ENCODE measurements at regions not wholly inside any gene's neighbourhood (a gene's known extent, or its start where the extent isn't known, plus 50 kb on each side); places are given as distances from the start of the nearest gene placed in this dataset.
"Not testable (repeated sequence)": the region's sequence is repeated elsewhere in the genome, so short reads cannot be mapped to it uniquely, and the experiment has no call there.

DNA sequence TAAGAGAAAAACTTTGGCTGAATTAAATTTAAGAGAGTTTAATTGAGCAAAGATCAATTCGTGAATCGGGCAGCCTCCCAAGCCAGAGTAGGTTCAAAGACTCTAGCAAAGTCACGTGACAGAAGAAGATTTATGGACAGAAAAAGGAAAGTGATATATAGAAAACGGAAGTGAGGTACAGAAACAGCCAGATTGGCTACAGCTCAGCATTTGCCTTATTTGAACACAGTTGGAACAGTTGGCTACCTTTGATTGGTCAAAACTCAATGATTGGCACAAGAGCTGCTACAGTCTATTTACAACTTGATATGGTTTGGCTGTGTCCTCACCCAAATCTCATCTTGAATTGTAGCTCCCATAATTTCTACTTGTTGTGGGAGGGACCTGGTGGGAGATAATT lies 102.6 kb downstream of the PLG start:
- H3K4me1 ChIP-seq (ENCODE audit: control insufficient read depth in 5 of 5, insufficient read depth in 5 of 5, low read length in 5 of 5), result no peaks in the 10 kb centered on the region
- no peak overlapping the region for H3K27ac ChIP-seq (ENCODE audit: low read depth, low read length)
- no peak overlapping the region for H3K4me3 ChIP-seq (ENCODE audit: low read depth in 1 of 5, low read length in 5 of 5)
- no peaks in the 10 kb centered on the region for H3K36me3 ChIP-seq (ENCODE audit: control insufficient read depth in 5 of 5, insufficient read depth in 5 of 5, low read length in 5 of 5)
- no peaks in the 10 kb centered on the region for H3K27me3 ChIP-seq (ENCODE audit: control insufficient read depth in 5 of 5, insufficient read depth in 4 of 5, low read length in 5 of 5)
- H3K9ac ChIP-seq (ENCODE audit: low read length in 5 of 5), result no peak overlapping the region
- no peaks in the 10 kb centered on the region for H3K9me3 ChIP-seq (ENCODE audit: control insufficient read depth in 5 of 5, low read length in 5 of 5)

DNA sequence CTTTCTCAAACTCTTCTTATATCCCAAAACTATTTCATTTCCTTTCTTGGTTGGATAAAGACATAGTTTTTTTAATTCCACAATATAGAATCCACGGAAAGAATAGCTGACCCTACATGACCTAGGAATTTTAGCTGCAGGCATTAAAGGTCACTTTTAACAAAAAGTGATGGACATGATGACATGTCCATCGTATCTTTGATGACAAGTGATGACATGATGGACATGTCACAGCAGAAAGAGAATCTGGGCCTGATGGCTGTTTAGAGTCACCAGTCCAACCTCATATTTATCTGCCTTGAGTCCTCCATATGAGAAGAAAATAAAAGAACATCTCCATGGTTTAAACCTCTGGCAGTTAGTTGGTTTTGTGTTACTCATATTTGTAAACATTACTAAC lies 106.2 kb downstream of the PLG start:
- no peaks in the 10 kb centered on the region for H3K36me3 ChIP-seq (ENCODE audit: control insufficient read depth in 5 of 5, insufficient read depth in 5 of 5, low read length in 5 of 5)
- H3K27me3 ChIP-seq (ENCODE audit: control insufficient read depth in 5 of 5, insufficient read depth in 4 of 5, low read length in 5 of 5), result no peaks in the 10 kb centered on the region
- H3K27ac ChIP-seq (ENCODE audit: low read depth, low read length), result no peak overlapping the region
- no peak overlapping the region for H3K9ac ChIP-seq (ENCODE audit: low read length in 5 of 5)
- no peaks in the 10 kb centered on the region for H3K4me1 ChIP-seq (ENCODE audit: control insufficient read depth in 5 of 5, insufficient read depth in 5 of 5, low read length in 5 of 5)
- H3K4me3 ChIP-seq (ENCODE audit: low read depth in 1 of 5, low read length in 5 of 5), result no peak overlapping the region
- no peaks in the 10 kb centered on the region for H3K9me3 ChIP-seq (ENCODE audit: control insufficient read depth in 5 of 5, low read length in 5 of 5)

DNA sequence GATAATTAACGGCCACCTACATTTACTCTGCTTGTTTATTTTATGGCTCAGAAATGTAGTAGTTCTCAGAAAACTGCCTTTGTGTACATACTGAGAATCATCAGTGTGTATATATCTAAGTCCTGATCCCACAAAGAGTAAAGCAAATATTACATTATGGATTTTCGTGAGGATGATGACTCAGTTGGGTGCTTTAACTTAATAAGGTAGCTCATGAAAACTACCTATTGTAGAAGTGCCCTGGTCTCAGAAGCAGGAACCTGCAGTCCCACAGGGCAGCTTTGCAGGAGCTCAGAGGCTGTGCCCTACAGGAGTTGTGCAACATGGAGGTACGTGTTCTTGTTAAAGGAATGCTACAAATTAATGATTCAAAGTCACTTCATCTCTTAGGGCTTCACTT lies 108.2 kb downstream of the PLG start:
- H3K9me3 ChIP-seq (ENCODE audit: control insufficient read depth in 5 of 5, low read length in 5 of 5), result no peaks in the 10 kb centered on the region
- H3K27me3 ChIP-seq (ENCODE audit: control insufficient read depth in 5 of 5, insufficient read depth in 4 of 5, low read length in 5 of 5), result no peaks in the 10 kb centered on the region
- no peak overlapping the region for H3K9ac ChIP-seq (ENCODE audit: low read length in 5 of 5)
- H3K4me3 ChIP-seq (ENCODE audit: low read depth in 1 of 5, low read length in 5 of 5), result no peak overlapping the region
- H3K27ac ChIP-seq (ENCODE audit: low read depth, low read length), result no peak overlapping the region
- H3K36me3 ChIP-seq (ENCODE audit: control insufficient read depth in 5 of 5, insufficient read depth in 5 of 5, low read length in 5 of 5), result no peaks in the 10 kb centered on the region
- no peaks in the 10 kb centered on the region for H3K4me1 ChIP-seq (ENCODE audit: control insufficient read depth in 5 of 5, insufficient read depth in 5 of 5, low read length in 5 of 5)

DNA sequence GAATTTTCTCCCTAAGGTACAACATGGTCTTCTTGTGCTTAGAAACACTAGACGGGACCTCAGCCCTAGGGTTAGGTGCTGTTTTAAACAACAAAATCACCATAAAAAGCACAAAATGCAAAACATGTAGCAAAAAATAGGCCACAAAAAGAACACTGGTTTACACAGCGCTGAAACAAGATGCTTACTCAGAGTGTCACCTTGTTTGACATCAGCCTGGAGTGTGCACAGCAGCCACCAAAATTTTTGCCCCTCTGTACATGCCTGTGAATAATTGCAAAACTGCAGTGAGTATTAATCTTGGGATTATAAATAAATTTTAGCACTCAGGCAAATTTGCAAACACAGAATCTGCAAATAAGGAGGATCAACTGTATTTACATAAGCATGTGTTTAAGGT lies 110.1 kb downstream of the PLG start:
- H3K27me3 ChIP-seq (ENCODE audit: control insufficient read depth in 5 of 5, insufficient read depth in 4 of 5, low read length in 5 of 5), result no peaks in the 10 kb centered on the region
- no peak overlapping the region for H3K4me3 ChIP-seq (ENCODE audit: low read depth in 1 of 5, low read length in 5 of 5)
- no peaks in the 10 kb centered on the region for H3K36me3 ChIP-seq (ENCODE audit: control insufficient read depth in 5 of 5, insufficient read depth in 5 of 5, low read length in 5 of 5)
- H3K9ac ChIP-seq (ENCODE audit: low read length in 5 of 5), result no peak overlapping the region
- H3K4me1 ChIP-seq (ENCODE audit: control insufficient read depth in 5 of 5, insufficient read depth in 5 of 5, low read length in 5 of 5), result no peaks in the 10 kb centered on the region
- H3K9me3 ChIP-seq (ENCODE audit: control insufficient read depth in 5 of 5, low read length in 5 of 5), result no peaks in the 10 kb centered on the region
- H3K27ac ChIP-seq (ENCODE audit: low read depth, low read length), result no peak overlapping the region

DNA sequence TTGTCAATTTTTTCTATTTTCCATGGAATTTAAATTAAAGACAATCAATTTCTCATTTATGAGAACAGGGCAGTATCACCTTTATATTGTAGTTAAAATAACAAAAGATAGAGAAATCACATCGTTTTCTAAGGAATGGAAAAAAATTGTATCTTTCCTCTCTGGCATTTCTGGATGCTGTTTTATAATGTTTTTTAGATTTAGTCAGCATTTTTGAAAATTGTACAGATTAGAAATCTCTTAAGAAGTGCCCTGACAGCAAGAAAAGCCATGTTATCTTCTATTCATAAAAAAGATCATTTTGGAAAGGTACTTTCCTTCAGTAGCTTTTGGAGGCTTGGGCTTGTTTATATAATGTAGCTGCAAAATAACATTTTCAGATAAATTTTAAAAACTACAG lies 116.9 kb downstream of the PLG start:
- H3K9me3 ChIP-seq (ENCODE audit: control insufficient read depth in 5 of 5, low read length in 5 of 5), result peaks cover 0 to 5% (median 0%) of the 10 kb centered on the region in 5 donors
- no peaks in the 10 kb centered on the region for H3K36me3 ChIP-seq (ENCODE audit: control insufficient read depth in 5 of 5, insufficient read depth in 5 of 5, low read length in 5 of 5)
- no peaks in the 10 kb centered on the region for H3K4me1 ChIP-seq (ENCODE audit: control insufficient read depth in 5 of 5, insufficient read depth in 5 of 5, low read length in 5 of 5)
- no peaks in the 10 kb centered on the region for H3K27me3 ChIP-seq (ENCODE audit: control insufficient read depth in 5 of 5, insufficient read depth in 4 of 5, low read length in 5 of 5)
- H3K4me3 ChIP-seq (ENCODE audit: low read depth in 1 of 5, low read length in 5 of 5), result no peak overlapping the region
- no peak overlapping the region for H3K27ac ChIP-seq (ENCODE audit: low read depth, low read length)
- H3K9ac ChIP-seq (ENCODE audit: low read length in 5 of 5), result no peak overlapping the region

DNA sequence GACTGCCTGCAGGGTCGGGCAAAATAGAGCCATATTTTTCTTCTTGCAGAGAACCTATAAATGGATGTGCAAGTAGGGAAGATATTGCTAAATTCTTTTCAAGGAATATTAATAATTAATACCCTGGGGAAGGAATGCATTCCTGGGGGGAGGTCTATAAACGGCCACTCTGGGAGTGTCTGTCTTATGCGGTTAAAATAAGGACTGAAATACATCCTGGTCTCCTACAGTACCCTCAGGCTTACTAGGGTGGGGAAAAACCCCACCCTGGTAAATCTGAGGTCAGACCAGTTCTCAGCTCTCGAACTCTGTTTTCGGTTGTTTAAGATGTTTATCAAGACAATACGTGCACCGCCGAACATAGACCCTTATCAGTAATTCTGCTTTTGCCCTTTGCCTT lies 118.6 kb downstream of the PLG start:
- not testable (repeated sequence) for H3K27me3 ChIP-seq (ENCODE audit: control insufficient read depth in 5 of 5, insufficient read depth in 4 of 5, low read length in 5 of 5); H3K27ac ChIP-seq (ENCODE audit: low read depth, low read length); H3K9me3 ChIP-seq (ENCODE audit: control insufficient read depth in 5 of 5, low read length in 5 of 5); H3K9ac ChIP-seq (ENCODE audit: low read length in 5 of 5); H3K36me3 ChIP-seq (ENCODE audit: control insufficient read depth in 5 of 5, insufficient read depth in 5 of 5, low read length in 5 of 5); H3K4me1 ChIP-seq (ENCODE audit: control insufficient read depth in 5 of 5, insufficient read depth in 5 of 5, low read length in 5 of 5); H3K4me3 ChIP-seq (ENCODE audit: low read depth in 1 of 5, low read length in 5 of 5)

DNA sequence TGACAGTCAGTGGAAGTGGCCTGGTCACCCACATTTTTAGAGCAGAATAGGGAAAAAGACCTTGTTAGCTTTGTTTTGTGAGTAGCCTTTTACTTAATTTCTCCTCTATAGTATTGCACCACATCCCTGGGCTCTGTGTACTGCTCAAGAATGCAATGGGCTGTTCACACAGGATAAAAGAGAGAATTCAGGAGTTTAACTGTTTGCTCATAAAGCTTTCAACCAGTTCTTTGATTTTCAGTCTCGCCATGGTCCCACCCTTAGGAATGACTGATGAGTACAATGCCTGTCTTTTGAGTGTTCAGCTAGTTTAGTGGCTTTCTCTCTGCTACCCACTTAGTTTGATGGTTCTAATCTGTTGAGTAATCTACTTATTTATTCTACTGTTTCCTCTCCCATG lies 129.7 kb downstream of the PLG start:
- no peaks in the 10 kb centered on the region for H3K9me3 ChIP-seq (ENCODE audit: control insufficient read depth in 5 of 5, low read length in 5 of 5)
- no peak overlapping the region for H3K4me3 ChIP-seq (ENCODE audit: low read depth in 1 of 5, low read length in 5 of 5)
- peaks cover 0 to 6% (median 0%) of the 10 kb centered on the region in 5 donors for H3K4me1 ChIP-seq (ENCODE audit: control insufficient read depth in 5 of 5, insufficient read depth in 5 of 5, low read length in 5 of 5)
- H3K36me3 ChIP-seq (ENCODE audit: control insufficient read depth in 5 of 5, insufficient read depth in 5 of 5, low read length in 5 of 5), result no peaks in the 10 kb centered on the region
- no peak overlapping the region for H3K27ac ChIP-seq (ENCODE audit: low read depth, low read length)
- no peak overlapping the region for H3K9ac ChIP-seq (ENCODE audit: low read length in 5 of 5)
- H3K27me3 ChIP-seq (ENCODE audit: control insufficient read depth in 5 of 5, insufficient read depth in 4 of 5, low read length in 5 of 5), result no peaks in the 10 kb centered on the region

DNA sequence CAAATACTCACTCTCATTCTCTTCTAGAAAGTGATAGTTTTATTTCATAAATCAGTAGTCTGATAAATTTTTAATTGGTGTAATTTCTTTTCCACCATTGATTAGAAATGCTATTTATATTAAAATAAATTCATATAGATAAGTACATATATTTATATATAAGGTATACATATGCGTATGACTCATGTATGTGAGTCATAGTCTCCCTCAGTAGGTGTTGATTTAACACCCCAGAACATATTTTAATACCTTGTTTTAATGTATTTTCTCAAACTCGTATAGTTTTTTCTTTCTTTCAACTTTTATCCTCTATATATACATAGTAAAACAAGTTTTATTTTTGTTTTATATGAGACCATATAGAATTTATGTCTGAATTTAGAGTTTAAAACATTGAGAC lies 130.4 kb downstream of the PLG start:
- Histone ChIP-seq H3K9ac (ENCODE audit: low read length in 5 of 5) (no peak overlapping the region), H3K4me1 (ENCODE audit: control insufficient read depth in 5 of 5, insufficient read depth in 5 of 5, low read length in 5 of 5) (peaks cover 0 to 6% (median 0%) of the 10 kb centered on the region in 5 donors), H3K9me3 (ENCODE audit: control insufficient read depth in 5 of 5, low read length in 5 of 5) (no peaks in the 10 kb centered on the region), H3K4me3 (ENCODE audit: low read depth in 1 of 5, low read length in 5 of 5) (no peak overlapping the region), H3K27me3 (ENCODE audit: control insufficient read depth in 5 of 5, insufficient read depth in 4 of 5, low read length in 5 of 5) (no peaks in the 10 kb centered on the region), H3K27ac (ENCODE audit: low read depth, low read length) (no peak overlapping the region), H3K36me3 (ENCODE audit: control insufficient read depth in 5 of 5, insufficient read depth in 5 of 5, low read length in 5 of 5) (no peaks in the 10 kb centered on the region)

DNA sequence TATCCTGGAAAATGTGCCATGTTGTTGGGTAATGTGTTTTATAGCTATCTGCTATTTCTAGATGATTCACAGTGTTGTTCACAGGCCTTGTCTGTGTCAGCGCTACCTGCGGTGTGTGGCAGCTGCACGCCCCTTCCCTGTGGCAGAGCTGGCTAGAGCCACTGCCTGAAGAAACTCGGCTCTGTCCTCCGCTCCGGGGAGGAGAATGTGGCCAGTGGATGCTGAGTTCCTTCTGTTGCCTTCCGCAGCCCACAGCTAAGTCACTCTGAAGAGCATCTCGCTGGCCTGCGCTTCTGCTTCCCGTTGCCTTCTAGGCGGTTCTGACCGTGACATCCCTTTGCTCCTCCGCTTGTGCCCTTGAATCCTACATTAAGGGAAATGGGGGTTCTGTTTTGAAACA lies 135.1 kb downstream of the PLG start:
- Histone ChIP-seq H3K9me3 (ENCODE audit: control insufficient read depth in 5 of 5, low read length in 5 of 5) (no peaks in the 10 kb centered on the region), H3K4me1 (ENCODE audit: control insufficient read depth in 5 of 5, insufficient read depth in 5 of 5, low read length in 5 of 5) (no peaks in the 10 kb centered on the region), H3K27ac (ENCODE audit: low read depth, low read length) (no peak overlapping the region), H3K9ac (ENCODE audit: low read length in 5 of 5) (no peak overlapping the region), H3K27me3 (ENCODE audit: control insufficient read depth in 5 of 5, insufficient read depth in 4 of 5, low read length in 5 of 5) (no peaks in the 10 kb centered on the region), H3K36me3 (ENCODE audit: control insufficient read depth in 5 of 5, insufficient read depth in 5 of 5, low read length in 5 of 5) (no peaks in the 10 kb centered on the region), H3K4me3 (ENCODE audit: low read depth in 1 of 5, low read length in 5 of 5) (no peak overlapping the region)

DNA sequence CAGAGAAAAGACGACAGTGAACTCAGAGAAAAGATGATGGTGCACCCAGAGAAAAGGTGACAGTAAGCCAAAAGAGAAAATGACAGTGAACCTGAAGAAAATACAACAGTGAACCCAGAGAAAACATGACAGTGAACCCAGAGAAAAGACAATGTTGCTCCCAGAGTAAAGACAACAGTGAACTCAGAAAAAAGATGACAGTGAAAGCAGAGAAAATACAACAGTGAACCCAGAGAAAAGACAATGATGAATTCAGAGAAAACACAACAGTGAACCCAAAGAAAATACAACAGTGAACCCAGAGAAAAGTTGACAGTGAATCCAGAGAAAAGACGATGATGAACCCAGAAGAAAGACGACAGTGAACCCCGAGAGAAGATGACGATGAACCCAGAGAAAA lies 140.5 kb upstream of the MAP3K4 start:
- Histone ChIP-seq H3K36me3 (ENCODE audit: control insufficient read depth in 5 of 5, insufficient read depth in 5 of 5, low read length in 5 of 5) (no peaks in the 10 kb centered on the region), H3K4me3 (ENCODE audit: low read depth in 1 of 5, low read length in 5 of 5) (no peak overlapping the region), H3K27me3 (ENCODE audit: control insufficient read depth in 5 of 5, insufficient read depth in 4 of 5, low read length in 5 of 5) (no peaks in the 10 kb centered on the region), H3K9me3 (ENCODE audit: control insufficient read depth in 5 of 5, low read length in 5 of 5) (no peaks in the 10 kb centered on the region), H3K9ac (ENCODE audit: low read length in 5 of 5) (no peak overlapping the region), H3K4me1 (ENCODE audit: control insufficient read depth in 5 of 5, insufficient read depth in 5 of 5, low read length in 5 of 5) (no peaks in the 10 kb centered on the region), H3K27ac (ENCODE audit: low read depth, low read length) (no peak overlapping the region)

DNA sequence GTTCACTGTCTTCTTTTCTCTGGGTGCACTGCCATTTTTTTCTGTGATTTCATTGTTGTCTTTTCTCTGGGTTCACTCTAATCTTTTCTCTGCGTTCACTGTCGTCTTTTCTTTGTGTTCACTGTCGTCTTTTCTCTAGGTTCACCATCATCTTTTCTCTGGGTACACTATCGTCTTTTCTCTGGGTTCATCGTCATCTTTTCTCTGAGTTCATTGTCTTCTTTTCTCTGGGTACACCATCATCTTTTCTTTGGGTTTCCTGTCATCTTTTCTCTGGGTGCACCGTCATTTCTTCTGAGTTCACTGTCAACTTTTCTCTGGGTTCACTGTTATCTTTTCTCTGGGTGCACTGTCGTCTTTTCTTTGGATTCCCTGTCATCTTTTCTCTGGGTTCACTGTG lies 137.6 kb upstream of the MAP3K4 start:
- H3K9me3 ChIP-seq (ENCODE audit: control insufficient read depth in 5 of 5, low read length in 5 of 5), result no peaks in the 10 kb centered on the region
- H3K27me3 ChIP-seq (ENCODE audit: control insufficient read depth in 5 of 5, insufficient read depth in 4 of 5, low read length in 5 of 5), result no peaks in the 10 kb centered on the region
- H3K4me3 ChIP-seq (ENCODE audit: low read depth in 1 of 5, low read length in 5 of 5), result no peak overlapping the region
- H3K36me3 ChIP-seq (ENCODE audit: control insufficient read depth in 5 of 5, insufficient read depth in 5 of 5, low read length in 5 of 5), result no peaks in the 10 kb centered on the region
- H3K9ac ChIP-seq (ENCODE audit: low read length in 5 of 5), result no peak overlapping the region
- H3K27ac ChIP-seq (ENCODE audit: low read depth, low read length), result no peak overlapping the region
- no peaks in the 10 kb centered on the region for H3K4me1 ChIP-seq (ENCODE audit: control insufficient read depth in 5 of 5, insufficient read depth in 5 of 5, low read length in 5 of 5)
